ENCODE measurements at regions not wholly inside any gene's neighbourhood (a gene's known extent, or its start where the extent isn't known, plus 50 kb on each side); places are given as distances from the start of the nearest gene placed in this dataset.
"Not testable (repeated sequence)": the region's sequence is repeated elsewhere in the genome, so short reads cannot be mapped to it uniquely, and the experiment has no call there.

DNA sequence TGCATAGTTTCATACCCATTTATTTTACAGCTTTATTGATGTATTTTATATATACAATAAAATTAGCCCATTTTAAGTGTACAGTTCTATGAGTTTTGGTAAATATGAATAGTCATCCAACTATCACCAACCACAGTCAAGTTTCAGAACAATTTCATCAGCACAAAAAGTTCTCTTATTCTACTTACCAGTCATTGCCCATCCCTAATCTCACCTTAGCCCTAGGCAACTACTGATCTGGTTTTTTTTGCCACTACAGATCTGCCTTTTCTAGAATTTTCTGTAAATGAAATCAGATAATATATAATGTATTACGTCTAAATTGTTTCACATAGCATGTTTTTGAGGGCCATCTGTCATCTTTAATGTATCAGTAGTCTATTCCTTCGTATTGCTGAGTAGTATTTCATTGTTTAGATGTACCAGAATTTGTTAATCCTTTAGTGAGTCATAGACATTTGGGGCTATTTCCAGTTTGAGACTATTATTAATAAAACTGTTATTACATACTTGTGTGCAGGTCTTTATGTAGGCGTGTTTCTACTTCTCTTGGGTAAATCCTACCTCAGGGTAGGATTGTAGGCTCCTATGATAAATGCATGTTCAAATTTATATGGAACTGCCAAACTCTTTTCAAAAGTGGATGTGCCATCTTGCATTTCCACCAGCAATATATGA lies 198.5 kb upstream of the ADAMTSL1 start:
- TF ChIP-seq, protein P1, sequence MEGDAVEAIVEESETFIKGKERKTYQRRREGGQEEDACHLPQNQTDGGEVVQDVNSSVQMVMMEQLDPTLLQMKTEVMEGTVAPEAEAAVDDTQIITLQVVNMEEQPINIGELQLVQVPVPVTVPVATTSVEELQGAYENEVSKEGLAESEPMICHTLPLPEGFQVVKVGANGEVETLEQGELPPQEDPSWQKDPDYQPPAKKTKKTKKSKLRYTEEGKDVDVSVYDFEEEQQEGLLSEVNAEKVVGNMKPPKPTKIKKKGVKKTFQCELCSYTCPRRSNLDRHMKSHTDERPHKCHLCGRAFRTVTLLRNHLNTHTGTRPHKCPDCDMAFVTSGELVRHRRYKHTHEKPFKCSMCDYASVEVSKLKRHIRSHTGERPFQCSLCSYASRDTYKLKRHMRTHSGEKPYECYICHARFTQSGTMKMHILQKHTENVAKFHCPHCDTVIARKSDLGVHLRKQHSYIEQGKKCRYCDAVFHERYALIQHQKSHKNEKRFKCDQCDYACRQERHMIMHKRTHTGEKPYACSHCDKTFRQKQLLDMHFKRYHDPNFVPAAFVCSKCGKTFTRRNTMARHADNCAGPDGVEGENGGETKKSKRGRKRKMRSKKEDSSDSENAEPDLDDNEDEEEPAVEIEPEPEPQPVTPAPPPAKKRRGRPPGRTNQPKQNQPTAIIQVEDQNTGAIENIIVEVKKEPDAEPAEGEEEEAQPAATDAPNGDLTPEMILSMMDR (IDR thresholded peaks at IDR 0.05; ENCODE audit: insufficient read depth, low read depth, low read length, missing control alignments), result no peak

DNA sequence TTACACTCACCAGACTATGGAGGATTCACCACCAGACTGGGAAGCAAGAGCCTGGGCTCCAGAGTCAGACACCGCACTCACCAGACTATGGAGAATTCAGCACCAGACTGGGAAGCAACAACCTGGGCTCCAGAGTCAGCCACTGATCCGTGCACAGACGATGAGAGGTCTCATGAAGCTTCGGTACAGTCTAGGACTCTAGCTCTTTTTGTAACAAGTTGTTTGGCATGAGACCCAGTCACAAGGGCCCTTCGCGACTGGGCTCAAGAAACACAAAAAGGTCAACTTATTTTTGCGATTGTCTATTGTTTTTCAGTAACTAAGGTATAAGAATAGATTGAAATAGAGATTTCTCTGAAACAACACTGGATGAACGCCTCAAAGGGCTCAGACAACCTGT lies 192.7 kb upstream of the ADAMTSL1 start:
- DNase-seq (ENCODE audit: low read depth), result no peak
- H3K4me3 ChIP-seq (ENCODE audit: low read depth, low read length), result no peak overlapping the region
- TF ChIP-seq, protein P1 (IDR thresholded peaks at IDR 0.05; ENCODE audit: insufficient read depth, low read depth, low read length, missing control alignments), result no peak

More for the DNA sequence above, 198.5 kb upstream of the ADAMTSL1 start:
- no peak overlapping the region for H3K4me3 ChIP-seq (ENCODE audit: low read depth, low read length)
- no peak for DNase-seq (ENCODE audit: low read depth)

DNA sequence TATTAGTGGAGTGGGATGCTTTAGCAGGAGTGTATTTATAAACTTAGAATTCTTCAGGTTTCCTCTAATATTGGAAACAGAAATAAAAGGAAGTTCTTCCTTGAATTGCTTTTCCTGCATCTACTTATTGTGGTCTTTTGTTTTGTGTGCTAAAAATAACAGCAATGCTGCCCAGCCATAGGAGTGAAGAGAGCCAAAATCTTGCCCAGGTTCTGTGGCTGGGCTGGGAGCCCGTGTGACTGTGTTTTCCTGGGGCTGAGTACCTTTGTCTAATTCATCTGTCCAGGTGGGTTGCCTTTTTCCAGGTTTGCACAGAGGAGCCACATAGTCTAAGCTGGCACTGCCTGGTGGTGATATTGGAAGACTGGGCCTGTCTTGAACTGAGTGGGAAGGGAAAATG lies 179.7 kb upstream of the ADAMTSL1 start:
- TF ChIP-seq, protein P1 (IDR thresholded peaks at IDR 0.05; ENCODE audit: insufficient read depth, low read depth, low read length, missing control alignments), result no peak
- DNase-seq (ENCODE audit: low read depth), result no peak
- H3K4me3 ChIP-seq (ENCODE audit: low read depth, low read length), result no peak overlapping the region

DNA sequence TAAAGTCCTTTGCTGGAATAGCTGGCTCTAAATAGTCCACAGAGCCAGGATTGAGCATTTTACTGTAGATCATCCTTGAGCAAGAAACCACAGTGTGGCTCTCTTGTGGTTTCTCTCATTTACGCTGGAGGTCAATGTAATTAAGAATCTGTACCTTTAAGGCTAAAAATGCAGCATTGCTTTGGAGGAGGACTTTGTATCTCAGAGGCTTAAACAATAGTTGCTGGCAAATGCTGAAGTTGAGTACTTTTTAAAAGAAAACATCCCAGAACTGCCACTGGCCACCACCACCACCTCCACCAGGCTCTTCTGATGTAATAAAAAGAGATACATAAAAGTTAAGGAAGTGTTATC lies 177.3 kb upstream of the ADAMTSL1 start:
- DNase-seq (ENCODE audit: low read depth), result no peak
- TF ChIP-seq, protein P1 (IDR thresholded peaks at IDR 0.05; ENCODE audit: insufficient read depth, low read depth, low read length, missing control alignments), result no peak
- H3K4me3 ChIP-seq (ENCODE audit: low read depth, low read length), result no peak overlapping the region

DNA sequence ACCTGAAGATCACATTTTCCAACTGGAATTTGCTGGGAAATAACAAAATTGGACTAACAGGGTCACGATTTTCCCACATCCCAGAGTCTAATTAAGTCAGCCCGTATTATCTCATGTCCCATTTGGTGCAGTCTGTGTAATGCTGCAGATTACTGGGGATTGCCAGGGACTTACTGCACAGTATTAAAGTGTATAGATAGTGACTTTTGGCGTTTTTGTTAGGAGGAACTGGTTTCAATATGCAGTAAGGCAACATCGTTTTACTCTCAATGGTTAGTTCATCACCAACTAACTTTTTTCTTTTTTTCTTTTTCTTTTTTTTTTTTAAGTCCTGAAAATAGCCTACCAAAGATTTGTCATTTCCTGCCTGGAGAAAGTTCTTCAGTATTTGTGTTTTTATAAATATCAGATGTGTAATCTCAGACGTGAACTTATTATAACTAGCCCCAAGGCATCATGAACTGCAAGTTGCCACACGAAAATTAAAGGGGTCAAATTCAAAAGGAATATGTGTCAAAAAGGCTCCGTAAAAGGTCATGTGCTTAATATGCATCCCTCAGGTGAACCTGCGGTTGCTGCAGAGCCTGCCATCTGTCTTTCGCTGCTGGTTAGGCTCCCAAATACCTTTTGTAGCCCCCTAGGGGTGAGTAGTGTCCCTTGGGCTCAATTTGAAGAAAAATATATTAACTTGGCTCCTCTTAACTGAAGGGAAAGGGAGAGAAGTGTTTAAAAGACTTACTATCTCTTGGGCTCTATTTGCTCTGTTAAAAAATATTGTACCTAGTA lies 176.7 kb upstream of the ADAMTSL1 start:
- peak; percentile 5 for DNase-seq (ENCODE audit: low read depth)
- no peak overlapping the region for H3K4me3 ChIP-seq (ENCODE audit: low read depth, low read length)
- TF ChIP-seq, protein P1 (IDR thresholded peaks at IDR 0.05; ENCODE audit: insufficient read depth, low read depth, low read length, missing control alignments), result no peak

DNA sequence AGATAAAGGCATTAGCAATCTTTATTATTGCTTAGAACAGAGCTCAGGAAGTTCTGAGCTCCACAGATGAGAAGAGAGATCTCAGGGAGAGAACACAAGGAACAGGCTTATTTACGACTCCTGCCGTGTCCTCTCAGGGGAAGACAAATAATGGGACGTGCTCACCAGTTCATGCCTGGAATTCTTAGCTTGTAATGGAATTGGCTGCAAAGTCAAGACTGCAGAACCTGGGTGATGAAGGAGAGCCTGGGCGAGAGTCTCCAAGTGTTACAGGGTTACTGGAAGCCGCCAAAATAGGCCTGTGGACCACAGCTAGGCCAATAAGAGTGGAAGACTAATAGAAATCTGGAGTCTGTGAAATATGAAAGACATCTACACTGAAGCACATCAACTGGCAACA lies 174.5 kb upstream of the ADAMTSL1 start:
- no peak overlapping the region for H3K4me3 ChIP-seq (ENCODE audit: low read depth, low read length)
- no peak for DNase-seq (ENCODE audit: low read depth)
- TF ChIP-seq, protein P1 (IDR thresholded peaks at IDR 0.05; ENCODE audit: insufficient read depth, low read depth, low read length, missing control alignments), result no peak

DNA sequence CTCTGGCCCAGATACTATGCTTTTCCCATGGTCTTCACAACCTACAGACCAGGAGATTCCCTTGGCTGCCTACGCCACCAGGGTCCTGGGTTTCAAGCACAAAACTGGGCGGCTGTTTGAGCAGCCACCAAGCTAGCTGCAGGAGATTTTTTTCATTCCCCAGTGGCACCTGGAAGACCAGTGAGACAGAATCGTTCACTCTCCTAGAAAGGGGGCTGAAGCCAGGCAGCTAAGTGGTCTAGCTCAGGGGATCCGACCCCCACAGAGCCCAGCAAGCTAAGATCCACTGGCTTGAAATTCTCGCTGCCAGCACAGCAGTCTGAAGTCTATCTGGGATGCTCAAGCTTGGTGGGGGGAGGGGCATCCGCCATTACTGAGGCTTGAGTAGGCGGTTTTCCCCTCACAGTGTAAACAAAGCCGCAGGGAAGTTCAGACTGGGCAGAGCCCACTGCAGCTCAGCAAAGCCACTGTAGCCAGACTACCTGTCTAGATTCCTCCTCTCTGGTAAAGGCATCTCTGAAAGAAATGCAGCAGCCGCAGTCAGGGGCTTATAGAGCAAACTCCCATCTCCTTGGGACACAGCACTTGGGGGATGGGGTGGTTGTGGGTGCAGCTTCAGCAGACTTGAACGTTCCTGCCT lies 168.7 kb upstream of the ADAMTSL1 start:
- not testable (repeated sequence) for DNase-seq (ENCODE audit: low read depth); H3K4me3 ChIP-seq (ENCODE audit: low read depth, low read length)
